Pons (tissue), 1 donor: ENCODE measurements at regions not wholly inside any gene's neighbourhood (a gene's known extent, or its start where the extent isn't known, plus 50 kb on each side); places are given as distances from the start of the nearest gene placed in this dataset.
A peak's percentile ranks its signal among the peaks of the same experiment; 100 is the strongest.

Experiments used
- DNase-seq: peaks from one replicate; pipeline ENCODE4 v3.0.0-alpha.2; 2016; ENCODE audit warnings: low spot score

GRCh38 chr4:41859087-41859486, 76.1 kb upstream of the TMEM33 start:
- DNase-seq = no peak

DNA sequence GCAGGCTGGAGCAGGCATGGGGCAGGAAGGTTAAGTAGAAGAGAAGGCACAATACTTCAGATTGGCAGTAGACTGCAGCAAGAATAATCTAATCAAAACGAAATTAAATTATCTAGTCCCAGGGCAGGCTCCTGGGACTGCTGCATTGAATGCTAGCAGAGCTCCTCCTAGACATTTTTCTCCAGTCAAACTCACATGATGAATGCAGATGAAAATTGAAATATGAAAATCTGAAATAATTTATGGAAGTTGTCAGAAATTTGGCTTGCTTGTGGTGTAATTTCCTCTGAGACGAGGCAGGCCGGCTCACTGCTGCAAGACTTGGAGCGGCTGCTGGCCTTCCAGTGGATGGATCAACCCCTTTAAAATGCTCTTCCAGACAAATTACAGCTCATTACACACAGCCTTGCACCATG, 78.0 kb upstream of the TMEM33 start:
- no peak for DNase-seq

- DNase-seq = no peak
Observed at GRCh38 chr4:41856797-41857196, 78.4 kb upstream of the TMEM33 start.

GRCh38 chr4:41853973-41854372, 81.3 kb upstream of the TMEM33 start:
- DNase-seq = no peak

DNA sequence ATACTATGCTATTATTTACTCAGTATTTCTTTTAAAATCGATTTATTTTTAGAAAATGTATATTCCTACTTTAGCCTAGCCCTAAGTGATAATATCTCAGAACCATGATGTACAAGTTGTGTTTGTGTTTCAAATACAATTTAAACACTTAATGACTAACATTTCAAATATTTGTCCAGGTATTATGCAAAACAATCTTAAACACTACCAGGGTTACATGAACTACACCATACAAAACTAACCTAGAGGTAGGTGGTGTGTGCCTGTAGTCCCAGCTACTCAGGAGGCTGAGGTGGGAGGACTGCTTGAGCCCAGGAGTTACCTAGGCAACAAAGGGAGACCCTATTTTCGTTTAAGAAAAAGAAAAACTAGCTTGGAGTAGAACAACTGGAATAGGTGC, 83.0 kb upstream of the TMEM33 start:
- no peak for DNase-seq

- DNase-seq = no peak
Observed at GRCh38 chr4:41851621-41852020, 83.6 kb upstream of the TMEM33 start.

GRCh38 chr4:41844327-41844726, 90.9 kb upstream of the TMEM33 start:
- DNase-seq = no peak

GRCh38 chr4:41839916-41840854, 91.7 kb upstream of the PHOX2B start:
- DNase-seq = no peak

DNA sequence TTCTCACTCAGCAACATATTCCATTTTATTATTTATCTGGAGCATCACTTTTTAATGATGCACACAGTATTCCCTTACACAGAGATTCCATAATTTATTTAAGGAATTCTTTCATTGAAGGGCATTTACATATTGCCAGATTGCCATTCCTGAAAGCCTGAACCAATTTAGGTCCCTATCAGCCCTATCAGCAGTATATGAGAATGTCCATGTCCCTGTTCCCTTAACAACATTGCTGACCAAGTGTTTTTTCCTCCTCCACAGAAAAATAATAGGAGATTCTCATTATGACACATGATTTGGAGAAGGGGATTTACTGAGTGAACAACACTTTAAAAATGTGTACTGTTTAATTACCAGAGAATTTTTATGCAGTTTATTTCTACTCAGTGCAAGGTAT, 90.1 kb upstream of the PHOX2B start:
- no peak for DNase-seq

DNA sequence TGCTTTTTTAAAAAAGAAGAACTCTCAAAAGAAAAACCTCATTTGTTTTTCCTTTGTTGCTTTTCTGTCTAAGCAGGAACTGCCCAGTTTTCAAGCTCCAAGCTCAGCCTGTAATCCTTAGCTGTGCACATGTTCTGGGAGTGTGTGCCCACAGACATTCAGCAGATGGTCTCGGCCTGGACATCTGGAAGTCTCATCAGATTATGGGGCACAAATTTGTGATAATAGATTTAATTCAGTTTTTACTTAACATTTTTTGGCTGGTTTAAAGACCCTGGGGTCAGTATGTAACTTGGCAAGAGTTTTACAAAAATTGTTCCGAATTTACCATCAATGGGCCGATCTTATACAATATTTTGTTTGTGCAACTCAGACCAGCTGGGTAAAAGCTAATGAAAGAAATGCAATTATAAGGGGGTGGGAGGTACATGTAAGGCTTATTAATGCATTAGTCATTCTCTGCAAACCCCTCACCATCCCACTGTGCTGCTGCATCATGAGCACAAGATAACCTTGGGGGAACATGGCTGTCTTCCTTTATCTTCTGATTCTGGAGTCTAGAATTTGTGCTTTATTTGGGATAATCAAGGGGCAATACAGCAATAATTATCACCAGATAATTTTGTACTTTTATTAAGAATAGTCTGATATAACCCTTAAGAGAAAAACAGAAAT, 86.9 kb upstream of the PHOX2B start:
- DNase-seq = no peak

GRCh38 chr4:41832961-41833360, 84.4 kb upstream of the PHOX2B start:
- DNase-seq = no peak

DNA sequence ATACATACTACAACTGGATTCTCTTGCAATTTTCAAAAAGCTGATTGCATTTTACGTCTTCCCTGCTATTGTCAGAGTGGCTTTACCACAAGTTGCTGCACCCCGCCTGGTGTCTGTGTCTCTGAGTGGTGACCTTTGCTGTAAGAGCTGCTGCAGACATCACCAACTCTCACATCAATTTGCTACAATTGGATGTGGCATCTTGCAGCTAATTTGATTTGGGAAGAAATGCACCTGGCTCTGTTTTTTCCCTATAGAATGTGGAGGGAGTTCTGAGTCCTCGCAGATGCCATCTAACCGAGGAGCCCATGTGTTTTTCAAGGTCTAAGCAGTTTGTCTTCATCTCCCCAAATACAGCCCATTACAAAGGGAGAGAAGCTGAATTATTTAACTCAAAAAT, 73.8 kb upstream of the PHOX2B start:
- DNase-seq = no peak

DNA sequence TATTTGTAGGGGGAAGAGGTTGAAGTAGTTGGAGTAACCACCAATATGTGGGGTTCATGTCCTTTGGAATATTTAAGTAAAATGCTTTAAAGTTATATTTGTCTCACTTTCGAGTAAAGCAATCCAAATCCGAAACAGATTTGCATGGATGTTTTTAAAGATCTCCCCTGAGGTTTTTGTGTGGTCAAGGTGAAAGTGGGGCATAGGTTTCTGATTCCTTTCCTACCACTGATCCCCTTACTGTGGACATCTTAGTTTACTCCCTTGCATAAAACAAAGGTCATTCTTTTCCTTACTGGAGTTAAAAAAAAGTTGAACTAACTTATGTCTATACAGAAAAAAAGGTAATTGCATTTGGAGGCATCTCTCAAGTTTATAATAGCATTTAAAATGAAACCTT, 71.9 kb upstream of the PHOX2B start:
- no peak for DNase-seq

- DNase-seq = no peak
Observed at GRCh38 chr4:41819621-41820020, 71.1 kb upstream of the PHOX2B start.

- DNase-seq = no peak
Observed at GRCh38 chr4:41815473-41815872, 66.9 kb upstream of the PHOX2B start.

DNA sequence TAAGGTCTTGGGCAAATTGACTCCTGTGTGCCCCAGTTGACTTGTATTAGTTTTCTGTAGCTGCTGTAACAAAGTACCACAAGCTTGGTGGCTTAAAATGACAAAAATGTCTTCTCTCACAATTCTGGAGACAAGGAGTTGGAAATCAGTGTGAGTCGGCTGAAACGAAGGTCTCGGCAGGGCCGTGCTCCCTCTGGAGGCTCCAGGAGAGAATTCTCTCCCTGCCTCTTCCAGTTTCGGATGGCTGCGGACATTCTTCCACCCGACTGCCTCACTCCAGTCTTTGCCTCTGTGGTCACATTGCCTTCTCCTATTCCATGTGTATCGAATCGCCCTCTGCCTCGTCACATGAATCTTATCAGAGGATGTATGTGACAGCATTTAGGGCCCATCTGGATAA, 66.0 kb upstream of the PHOX2B start:
- DNase-seq = peak; percentile 6

DNA sequence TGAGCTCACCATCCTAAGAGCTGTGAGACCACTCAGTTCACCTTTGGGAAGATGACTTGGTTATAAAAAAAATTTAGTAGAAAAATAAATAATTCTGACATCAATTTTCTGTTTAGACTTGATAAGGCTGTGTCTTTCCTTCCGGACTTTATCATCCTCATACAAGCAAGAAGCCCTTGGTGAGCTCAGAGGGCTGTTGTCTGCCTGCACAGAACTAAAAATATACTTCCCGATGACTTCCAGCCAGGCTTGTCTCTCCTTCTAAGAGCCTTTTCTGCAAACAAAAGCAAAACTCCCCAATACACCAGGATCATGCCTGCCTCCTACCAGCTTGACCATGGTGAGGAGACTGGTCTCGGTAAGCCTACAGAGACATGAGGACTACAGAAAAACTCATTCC, 58.3 kb upstream of the PHOX2B start:
- no peak for DNase-seq

GRCh38 chr4:41802590-41802989, 54.1 kb upstream of the PHOX2B start:
- DNase-seq = no peak

DNA sequence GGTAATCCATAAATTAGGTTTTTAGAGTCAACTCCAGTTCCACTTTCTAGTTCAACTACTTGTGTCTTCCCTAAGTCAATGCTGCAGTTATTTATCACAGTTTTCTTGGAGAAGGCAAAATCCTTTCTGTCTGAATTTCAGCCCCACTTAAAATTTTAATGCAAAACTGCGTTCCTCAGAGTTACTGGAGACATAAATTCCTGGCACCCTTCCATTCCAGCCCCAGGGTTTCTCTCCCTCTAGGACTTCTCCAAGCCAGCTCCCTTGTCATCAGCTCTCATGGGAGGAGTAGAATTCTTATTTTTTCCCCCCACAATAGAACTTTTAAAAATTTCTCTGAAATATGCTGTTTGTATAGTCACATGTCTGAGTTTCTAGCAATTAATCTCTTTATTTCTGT, 50.6 kb upstream of the PHOX2B start:
- DNase-seq = no peak
